ENCODE measurements at regions not wholly inside any gene's neighbourhood (a gene's known extent, or its start where the extent isn't known, plus 50 kb on each side); places are given as distances from the start of the nearest gene placed in this dataset.

- TF ChIP-seq BHLHE40 (IDR thresholded peaks at IDR 0.05; ENCODE audit: borderline replicate concordance in 1 of 2, low read depth in 2 of 2, low read length in 1 of 2), result no peak
- TF ChIP-seq EZH2 (IDR thresholded peaks at IDR 0.05; ENCODE audit: borderline replicate concordance, control insufficient read depth, low read depth, low read length), result no peak
- no peak for TF ChIP-seq FOXM1 (IDR thresholded peaks at IDR 0.05; ENCODE audit: low read depth, low read length)
- TF ChIP-seq RB1 (IDR thresholded peaks at IDR 0.05; ENCODE audit: borderline replicate concordance), result no peak
Observed at GRCh38 chr15:35665896-35666536, 120.1 kb upstream of the DPH6 start.

Data from GM12878 (cell line).